Inflammatory macrophage (primary cell): ENCODE measurements at regions not wholly inside any gene's neighbourhood (a gene's known extent, or its start where the extent isn't known, plus 50 kb on each side); places are given as distances from the start of the nearest gene placed in this dataset.

Experiments
- DNase-seq, 2 donors: peaks; one replicate each; pipeline ENCODE4 v3.0.0-alpha.2; 2020 to 2022

- DNase-seq, result no peak
These were observed 447.6 kb upstream of the TMPO start for GRCh38 chr12:98067795-98068194.

- DNase-seq, result no peak
These were observed 441.8 kb upstream of the TMPO start for GRCh38 chr12:98073610-98074009.

GRCh38 chr12:98074286-98074685, 441.1 kb upstream of the TMPO start:
- no peak for DNase-seq

GRCh38 chr12:98084391-98084790, 431.0 kb upstream of the TMPO start:
- no peak for DNase-seq

GRCh38 chr12:98085046-98085755, 430.2 kb upstream of the TMPO start:
- no peak for DNase-seq

GRCh38 chr12:98090731-98091130, 424.7 kb upstream of the TMPO start:
- no peak for DNase-seq

GRCh38 chr12:98096436-98096835, 419.0 kb upstream of the TMPO start:
- no peak for DNase-seq

- DNase-seq, result no peak
These were observed 409.2 kb upstream of the TMPO start for GRCh38 chr12:98106031-98106683.

GRCh38 chr12:98109266-98109665, 406.1 kb upstream of the TMPO start:
- no peak for DNase-seq

GRCh38 chr12:98110536-98110935, 404.9 kb upstream of the TMPO start:
- no peak for DNase-seq

- no peak for DNase-seq
These were observed 401.8 kb upstream of the TMPO start for GRCh38 chr12:98113548-98113947.

- DNase-seq, result no peak
These were observed 393.4 kb upstream of the TMPO start for GRCh38 chr12:98121963-98122362.

- no peak for DNase-seq
These were observed 392.3 kb upstream of the TMPO start for GRCh38 chr12:98123021-98123461.

- DNase-seq, result no peak
These were observed 388.6 kb upstream of the TMPO start for GRCh38 chr12:98126637-98127335.

GRCh38 chr12:98127336-98127679, 388.1 kb upstream of the TMPO start:
- DNase-seq, result no peak

- DNase-seq, result no peak
These were observed 387.5 kb upstream of the TMPO start for GRCh38 chr12:98127854-98128253.

- no peak for DNase-seq
These were observed 378.8 kb upstream of the TMPO start for GRCh38 chr12:98136544-98136943.

GRCh38 chr12:98137278-98137677, 378.1 kb upstream of the TMPO start:
- no peak for DNase-seq

- DNase-seq, result no peak
These were observed 370.4 kb upstream of the TMPO start for GRCh38 chr12:98144953-98145352.

- no peak for DNase-seq
These were observed 369.3 kb upstream of the TMPO start for GRCh38 chr12:98146043-98146442.

- DNase-seq, result no peak
These were observed 368.9 kb upstream of the TMPO start for GRCh38 chr12:98146487-98146886.

GRCh38 chr12:98149270-98149669, 366.1 kb upstream of the TMPO start:
- no peak for DNase-seq

- no peak for DNase-seq
These were observed 365.6 kb upstream of the TMPO start for GRCh38 chr12:98149691-98150210.

- no peak for DNase-seq
These were observed 364.2 kb upstream of the TMPO start for GRCh38 chr12:98151105-98151590.
